ENCODE measurements at regions not wholly inside any gene's neighbourhood (a gene's known extent, or its start where the extent isn't known, plus 50 kb on each side); places are given as distances from the start of the nearest gene placed in this dataset.

- Histone ChIP-seq H3K27ac (ENCODE audit: poor library complexity, severe bottlenecking) (no peak overlapping the region), H3K9me3 (ENCODE audit: severe bottlenecking) (no peaks in the 10 kb centered on the region), H3K4me3 (ENCODE audit: severe bottlenecking) (no peak overlapping the region), H3K4me1 (ENCODE audit: insufficient read depth, poor library complexity, severe bottlenecking) (no peaks in the 10 kb centered on the region), H3K36me3 (ENCODE audit: low read depth) (no peaks in the 10 kb centered on the region), H3K27me3 (ENCODE audit: insufficient read depth, poor library complexity, severe bottlenecking) (no peaks in the 10 kb centered on the region)
- no peak for ATAC-seq (ENCODE audit: low read depth)
- DNase-seq (ENCODE audit: low spot score), result no peak
- TF ChIP-seq CTCF (IDR thresholded peaks at IDR 0.05; ENCODE audit: poor library complexity, severe bottlenecking), result no peak
These were observed 161.9 kb upstream of the RGMA start for GRCh38 chr15:93250950-93251349.

GRCh38 chr15:93250209-93250608, 161.2 kb upstream of the RGMA start:
- Histone ChIP-seq H3K27ac (ENCODE audit: poor library complexity, severe bottlenecking) (no peak overlapping the region), H3K9me3 (ENCODE audit: severe bottlenecking) (no peaks in the 10 kb centered on the region), H3K36me3 (ENCODE audit: low read depth) (no peaks in the 10 kb centered on the region), H3K27me3 (ENCODE audit: insufficient read depth, poor library complexity, severe bottlenecking) (no peaks in the 10 kb centered on the region), H3K4me3 (ENCODE audit: severe bottlenecking) (no peak overlapping the region), H3K4me1 (ENCODE audit: insufficient read depth, poor library complexity, severe bottlenecking) (no peaks in the 10 kb centered on the region)
- ATAC-seq (ENCODE audit: low read depth) (no peak), DNase-seq (ENCODE audit: low spot score) (no peak)
- TF ChIP-seq CTCF (IDR thresholded peaks at IDR 0.05; ENCODE audit: poor library complexity, severe bottlenecking), result no peak

- Histone ChIP-seq H3K4me1 (ENCODE audit: insufficient read depth, poor library complexity, severe bottlenecking) (no peaks in the 10 kb centered on the region), H3K36me3 (ENCODE audit: low read depth) (no peaks in the 10 kb centered on the region), H3K4me3 (ENCODE audit: severe bottlenecking) (no peak overlapping the region), H3K27ac (ENCODE audit: poor library complexity, severe bottlenecking) (no peak overlapping the region), H3K27me3 (ENCODE audit: insufficient read depth, poor library complexity, severe bottlenecking) (peaks cover 3% of the 10 kb centered on the region), H3K9me3 (ENCODE audit: severe bottlenecking) (no peaks in the 10 kb centered on the region)
- TF ChIP-seq CTCF (IDR thresholded peaks at IDR 0.05; ENCODE audit: poor library complexity, severe bottlenecking), result no peak
- no peak for DNase-seq (ENCODE audit: low spot score)
- no peak for ATAC-seq (ENCODE audit: low read depth)
These were observed 160.6 kb upstream of the RGMA start for GRCh38 chr15:93249623-93250022.

GRCh38 chr15:93247466-93248121, 158.6 kb upstream of the RGMA start:
- ATAC-seq (ENCODE audit: low read depth) (no peak), DNase-seq (ENCODE audit: low spot score) (no peak)
- Histone ChIP-seq H3K9me3 (ENCODE audit: severe bottlenecking) (no peaks in the 10 kb centered on the region), H3K4me1 (ENCODE audit: insufficient read depth, poor library complexity, severe bottlenecking) (no peaks in the 10 kb centered on the region), H3K27me3 (ENCODE audit: insufficient read depth, poor library complexity, severe bottlenecking) (peaks cover 8% of the 10 kb centered on the region), H3K27ac (ENCODE audit: poor library complexity, severe bottlenecking) (no peak overlapping the region), H3K36me3 (ENCODE audit: low read depth) (no peaks in the 10 kb centered on the region), H3K4me3 (ENCODE audit: severe bottlenecking) (no peak overlapping the region)
- TF ChIP-seq CTCF (IDR thresholded peaks at IDR 0.05; ENCODE audit: poor library complexity, severe bottlenecking), result no peak

All from RWPE2 (cell line).